ENCODE measurements at regions not wholly inside any gene's neighbourhood (a gene's known extent, or its start where the extent isn't known, plus 50 kb on each side); places are given as distances from the start of the nearest gene placed in this dataset.
"Not testable (repeated sequence)": the region's sequence is repeated elsewhere in the genome, so short reads cannot be mapped to it uniquely, and the experiment has no call there.

DNA sequence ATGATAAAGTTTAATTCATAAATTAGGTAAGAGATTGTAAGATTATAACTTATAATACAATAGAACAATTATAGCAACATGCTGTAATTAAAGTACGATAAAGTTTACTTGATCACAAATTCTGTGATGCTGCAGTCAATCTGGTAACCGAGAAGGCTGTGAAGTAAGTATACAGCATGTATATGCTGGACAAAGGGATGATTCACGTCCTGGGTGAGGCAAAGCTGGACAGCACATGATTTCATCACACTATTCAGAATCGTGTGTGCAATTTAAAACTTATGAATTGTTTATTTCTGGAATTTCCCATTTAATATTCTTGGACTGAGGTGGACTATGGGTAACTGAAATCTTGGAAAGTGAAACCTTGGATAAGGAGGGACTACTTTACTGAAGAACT is 522.2 kb upstream of the CNTNAP5 start:
- no peaks in the 10 kb centered on the region for H3K4me1 Mint-ChIP-seq
- TF ChIP-seq, protein P1, sequence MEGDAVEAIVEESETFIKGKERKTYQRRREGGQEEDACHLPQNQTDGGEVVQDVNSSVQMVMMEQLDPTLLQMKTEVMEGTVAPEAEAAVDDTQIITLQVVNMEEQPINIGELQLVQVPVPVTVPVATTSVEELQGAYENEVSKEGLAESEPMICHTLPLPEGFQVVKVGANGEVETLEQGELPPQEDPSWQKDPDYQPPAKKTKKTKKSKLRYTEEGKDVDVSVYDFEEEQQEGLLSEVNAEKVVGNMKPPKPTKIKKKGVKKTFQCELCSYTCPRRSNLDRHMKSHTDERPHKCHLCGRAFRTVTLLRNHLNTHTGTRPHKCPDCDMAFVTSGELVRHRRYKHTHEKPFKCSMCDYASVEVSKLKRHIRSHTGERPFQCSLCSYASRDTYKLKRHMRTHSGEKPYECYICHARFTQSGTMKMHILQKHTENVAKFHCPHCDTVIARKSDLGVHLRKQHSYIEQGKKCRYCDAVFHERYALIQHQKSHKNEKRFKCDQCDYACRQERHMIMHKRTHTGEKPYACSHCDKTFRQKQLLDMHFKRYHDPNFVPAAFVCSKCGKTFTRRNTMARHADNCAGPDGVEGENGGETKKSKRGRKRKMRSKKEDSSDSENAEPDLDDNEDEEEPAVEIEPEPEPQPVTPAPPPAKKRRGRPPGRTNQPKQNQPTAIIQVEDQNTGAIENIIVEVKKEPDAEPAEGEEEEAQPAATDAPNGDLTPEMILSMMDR (IDR thresholded peaks at IDR 0.05; ENCODE audit: unreplicated experiment in 3 of 3), result no peak
- H3K9me3 Mint-ChIP-seq, result peaks cover 4% of the 10 kb centered on the region
- no peaks in the 10 kb centered on the region for H3K27me3 Mint-ChIP-seq (ENCODE audit: low read depth)
- no peaks in the 10 kb centered on the region for H3K36me3 Mint-ChIP-seq (ENCODE audit: low read depth)
- H3K27ac Mint-ChIP-seq, result no peak overlapping the region
- H3K4me3 Mint-ChIP-seq, result no peak overlapping the region

DNA sequence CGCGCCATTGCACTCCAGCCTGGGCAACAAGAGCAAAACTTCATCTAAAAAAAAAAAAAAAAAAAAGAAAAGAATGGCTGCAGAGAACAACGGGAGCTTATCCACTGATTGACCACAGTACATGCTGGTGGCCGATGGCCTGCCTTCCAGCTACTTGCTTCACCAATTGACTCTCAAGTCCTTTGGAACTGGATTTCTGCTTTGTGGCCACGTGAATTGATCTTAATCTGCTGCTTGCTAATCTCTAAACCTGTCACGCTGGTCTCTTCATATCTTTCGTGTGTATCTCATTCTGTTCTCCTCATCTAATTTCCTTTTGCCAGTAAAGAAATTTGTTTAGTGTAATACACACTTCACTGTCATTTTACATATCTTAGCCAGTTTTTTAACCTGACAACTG is 512.5 kb upstream of the CNTNAP5 start:
- H3K4me1 Mint-ChIP-seq, result no peaks in the 10 kb centered on the region
- peaks cover 3% of the 10 kb centered on the region for H3K9me3 Mint-ChIP-seq
- H3K4me3 Mint-ChIP-seq, result no peak overlapping the region
- TF ChIP-seq, protein P1 (IDR thresholded peaks at IDR 0.05; ENCODE audit: unreplicated experiment in 3 of 3), result no peak
- no peaks in the 10 kb centered on the region for H3K36me3 Mint-ChIP-seq (ENCODE audit: low read depth)
- H3K27me3 Mint-ChIP-seq (ENCODE audit: low read depth), result no peaks in the 10 kb centered on the region
- no peak overlapping the region for H3K27ac Mint-ChIP-seq

DNA sequence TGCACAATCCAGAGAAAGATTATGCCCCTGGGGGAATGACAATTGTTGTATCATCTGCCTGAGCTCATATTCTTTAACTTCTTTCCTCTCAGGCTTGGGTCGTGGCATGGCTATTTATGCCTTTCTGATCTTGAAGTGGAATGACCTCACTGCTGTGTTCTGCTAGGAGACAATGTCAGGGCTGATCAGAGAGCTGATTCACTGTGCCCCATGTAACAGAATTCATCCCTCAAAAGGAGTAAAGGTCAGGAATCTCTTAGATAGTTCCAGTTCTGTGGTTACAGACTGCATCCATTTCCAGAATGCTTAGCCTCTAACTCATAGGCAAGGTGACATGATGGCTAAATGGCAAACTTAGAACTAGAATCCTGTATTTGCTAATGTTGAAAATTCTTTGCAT is 511.7 kb upstream of the CNTNAP5 start:
- TF ChIP-seq, protein P1 (IDR thresholded peaks at IDR 0.05; ENCODE audit: unreplicated experiment in 3 of 3), result no peak
- no peaks in the 10 kb centered on the region for H3K36me3 Mint-ChIP-seq (ENCODE audit: low read depth)
- H3K9me3 Mint-ChIP-seq, result peaks cover 2% of the 10 kb centered on the region
- H3K4me3 Mint-ChIP-seq, result no peak overlapping the region
- H3K27me3 Mint-ChIP-seq (ENCODE audit: low read depth), result no peaks in the 10 kb centered on the region
- H3K4me1 Mint-ChIP-seq, result peaks cover 7% of the 10 kb centered on the region
- H3K27ac Mint-ChIP-seq, result no peak overlapping the region

DNA sequence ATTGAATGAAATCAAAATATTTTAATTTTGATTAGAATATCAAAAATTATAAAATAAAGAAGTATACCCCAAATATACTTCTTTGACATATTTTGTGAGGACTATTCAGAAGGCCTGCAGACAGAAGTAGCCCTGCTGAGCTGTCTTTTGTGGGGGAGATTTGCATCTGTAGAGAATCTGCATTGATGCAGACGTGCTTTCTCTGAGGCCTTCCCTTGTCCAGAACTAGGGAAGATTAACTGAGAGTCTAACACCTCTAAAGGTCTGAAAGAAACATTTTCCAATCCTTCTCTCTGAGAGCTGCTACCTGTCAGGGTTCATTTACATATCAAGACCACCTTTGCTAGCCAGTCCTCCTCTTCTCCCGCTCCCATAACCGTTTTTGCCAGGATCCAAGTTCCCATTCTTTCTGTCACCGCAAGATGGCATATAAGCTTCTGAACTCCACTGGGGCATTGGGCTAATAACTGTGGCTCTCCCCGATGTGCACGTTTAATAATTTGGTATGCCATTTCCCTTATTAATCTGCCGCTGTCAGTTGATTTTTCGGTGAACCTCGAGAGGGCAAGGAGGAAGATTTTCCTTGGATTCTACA is 510.4 kb upstream of the CNTNAP5 start:
- peaks cover 14% of the 10 kb centered on the region for H3K4me1 Mint-ChIP-seq
- no peaks in the 10 kb centered on the region for H3K27me3 Mint-ChIP-seq (ENCODE audit: low read depth)
- no peaks in the 10 kb centered on the region for H3K36me3 Mint-ChIP-seq (ENCODE audit: low read depth)
- H3K9me3 Mint-ChIP-seq, result no peaks in the 10 kb centered on the region
- H3K4me3 Mint-ChIP-seq, result no peak overlapping the region
- no peak overlapping the region for H3K27ac Mint-ChIP-seq
- TF ChIP-seq, protein P1 (IDR thresholded peaks at IDR 0.05; ENCODE audit: unreplicated experiment in 3 of 3), result no peak

DNA sequence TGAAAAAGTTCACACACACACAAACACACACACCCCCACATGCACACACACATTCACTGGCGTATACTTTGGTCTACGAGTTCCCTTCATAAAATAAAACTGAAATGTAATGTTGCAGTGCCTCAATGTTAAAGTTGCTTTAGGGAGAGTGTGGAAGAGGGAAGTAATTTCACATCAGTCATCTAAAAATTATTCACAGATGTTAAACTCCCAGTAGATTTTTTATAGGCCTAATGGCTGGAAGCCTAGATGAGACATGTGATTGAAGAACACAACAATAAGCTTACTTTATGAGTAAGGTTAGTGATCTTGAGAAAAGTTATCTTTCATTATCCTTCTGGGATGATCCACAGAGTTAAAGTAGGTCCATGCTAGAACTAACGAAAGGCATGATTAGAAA is 506.7 kb upstream of the CNTNAP5 start:
- Mint-ChIP-seq H3K4me1 (peaks cover 14% of the 10 kb centered on the region), H3K27ac (peak overlapping the region; percentile 8 to 83 (median 43)), H3K9me3 (no peaks in the 10 kb centered on the region), H3K36me3 (ENCODE audit: low read depth) (no peaks in the 10 kb centered on the region), H3K4me3 (no peak overlapping the region), H3K27me3 (ENCODE audit: low read depth) (no peaks in the 10 kb centered on the region)
- TF ChIP-seq, protein P1 (IDR thresholded peaks at IDR 0.05; ENCODE audit: unreplicated experiment in 3 of 3), result no peak

DNA sequence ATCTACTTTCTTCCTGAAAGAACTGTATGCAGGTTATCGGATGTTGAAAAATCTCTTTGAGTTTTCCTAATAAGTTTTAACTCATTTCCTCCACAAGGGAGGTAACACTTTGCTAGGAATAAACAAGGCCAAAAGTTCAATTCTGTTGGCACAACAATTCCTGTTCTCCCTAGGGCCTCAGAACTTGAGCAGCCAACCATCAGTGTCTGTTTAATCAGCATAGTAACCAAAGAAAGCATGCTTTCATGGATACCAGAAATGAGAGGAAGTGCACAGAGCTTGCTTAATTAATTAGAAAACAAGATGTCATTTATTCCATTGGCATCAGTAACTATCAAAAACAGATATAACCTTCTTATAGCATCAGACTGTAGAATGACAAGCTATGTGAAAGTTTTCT is 503.2 kb upstream of the CNTNAP5 start:
- H3K4me1 Mint-ChIP-seq, result peaks cover 14% of the 10 kb centered on the region
- H3K27ac Mint-ChIP-seq, result no peak overlapping the region
- no peaks in the 10 kb centered on the region for H3K27me3 Mint-ChIP-seq (ENCODE audit: low read depth)
- TF ChIP-seq, protein P1 (IDR thresholded peaks at IDR 0.05; ENCODE audit: unreplicated experiment in 3 of 3), result no peak
- H3K4me3 Mint-ChIP-seq, result no peak overlapping the region
- no peaks in the 10 kb centered on the region for H3K36me3 Mint-ChIP-seq (ENCODE audit: low read depth)
- peaks cover 7% of the 10 kb centered on the region for H3K9me3 Mint-ChIP-seq

- not testable (repeated sequence) for H3K9me3 Mint-ChIP-seq; H3K36me3 Mint-ChIP-seq (ENCODE audit: low read depth); H3K4me3 Mint-ChIP-seq; H3K27ac Mint-ChIP-seq; H3K27me3 Mint-ChIP-seq (ENCODE audit: low read depth)
- peaks cover 14% of the 10 kb centered on the region for H3K4me1 Mint-ChIP-seq
Observed at GRCh38 chr2:123522498-123522897, 502.6 kb upstream of the CNTNAP5 start.
